ENCODE measurements at regions not wholly inside any gene's neighbourhood (a gene's known extent, or its start where the extent isn't known, plus 50 kb on each side); places are given as distances from the start of the nearest gene placed in this dataset.
"Not testable (repeated sequence)": the region's sequence is repeated elsewhere in the genome, so short reads cannot be mapped to it uniquely, and the experiment has no call there.

- Histone ChIP-seq H3K36me3 (ENCODE audit: control insufficient read depth, insufficient read depth, low read length) (no peaks in the 10 kb centered on the region), H3K4me3 (ENCODE audit: low read depth, low read length) (no peak overlapping the region), H3K27me3 (ENCODE audit: control insufficient read depth, insufficient read depth, low read length) (no peaks in the 10 kb centered on the region)
- TF ChIP-seq CTCF (IDR thresholded peaks at IDR 0.05; ENCODE audit: insufficient read depth, low read length, poor library complexity, severe bottlenecking): no peak
- no peak for DNase-seq (ENCODE audit: low read depth)
Observed at GRCh38 chr12:73136386-73136785, 864.2 kb downstream of the TRHDE start.

- H3K27me3 ChIP-seq (ENCODE audit: control insufficient read depth, insufficient read depth, low read length); DNase-seq (ENCODE audit: low read depth); H3K4me3 ChIP-seq (ENCODE audit: low read depth, low read length); H3K36me3 ChIP-seq (ENCODE audit: control insufficient read depth, insufficient read depth, low read length): not testable (repeated sequence)
Observed at GRCh38 chr12:73139642-73140041, 867.5 kb downstream of the TRHDE start.

- DNase-seq (ENCODE audit: low read depth): no peak
- Histone ChIP-seq H3K27me3 (ENCODE audit: control insufficient read depth, insufficient read depth, low read length) (no peaks in the 10 kb centered on the region), H3K4me3 (ENCODE audit: low read depth, low read length) (no peak overlapping the region), H3K36me3 (ENCODE audit: control insufficient read depth, insufficient read depth, low read length) (no peaks in the 10 kb centered on the region)
- no peak for TF ChIP-seq CTCF (IDR thresholded peaks at IDR 0.05; ENCODE audit: insufficient read depth, low read length, poor library complexity, severe bottlenecking)
Observed at GRCh38 chr12:73158341-73158740, 886.2 kb downstream of the TRHDE start.

- TF ChIP-seq CTCF (IDR thresholded peaks at IDR 0.05; ENCODE audit: insufficient read depth, low read length, poor library complexity, severe bottlenecking): no peak
- no peak for DNase-seq (ENCODE audit: low read depth)
- no peaks in the 10 kb centered on the region for H3K27me3 ChIP-seq (ENCODE audit: control insufficient read depth, insufficient read depth, low read length)
Observed at GRCh38 chr12:73159954-73160353, 887.8 kb downstream of the TRHDE start.

GRCh38 chr12:73161970-73162369, 889.8 kb downstream of the TRHDE start:
- H3K27me3 ChIP-seq (ENCODE audit: control insufficient read depth, insufficient read depth, low read length): no peaks in the 10 kb centered on the region
- H3K36me3 ChIP-seq (ENCODE audit: control insufficient read depth, insufficient read depth, low read length): no peaks in the 10 kb centered on the region
- no peak for DNase-seq (ENCODE audit: low read depth)
- H3K4me3 ChIP-seq (ENCODE audit: low read depth, low read length): no peak overlapping the region
- no peak for TF ChIP-seq CTCF (IDR thresholded peaks at IDR 0.05; ENCODE audit: insufficient read depth, low read length, poor library complexity, severe bottlenecking)

More at GRCh38 chr12:73159954-73160353, 887.8 kb downstream of the TRHDE start:
- Histone ChIP-seq H3K36me3 (ENCODE audit: control insufficient read depth, insufficient read depth, low read length) (no peaks in the 10 kb centered on the region), H3K4me3 (ENCODE audit: low read depth, low read length) (no peak overlapping the region)

GRCh38 chr12:73180734-73181133, 908.6 kb downstream of the TRHDE start:
- no peaks in the 10 kb centered on the region for H3K27me3 ChIP-seq (ENCODE audit: control insufficient read depth, insufficient read depth, low read length)
- DNase-seq (ENCODE audit: low read depth): no peak
- TF ChIP-seq CTCF (IDR thresholded peaks at IDR 0.05; ENCODE audit: insufficient read depth, low read length, poor library complexity, severe bottlenecking): no peak
- no peaks in the 10 kb centered on the region for H3K36me3 ChIP-seq (ENCODE audit: control insufficient read depth, insufficient read depth, low read length)
- no peak overlapping the region for H3K4me3 ChIP-seq (ENCODE audit: low read depth, low read length)

Data from kidney epithelial cell (primary cell).